ENCODE measurements at regions not wholly inside any gene's neighbourhood (a gene's known extent, or its start where the extent isn't known, plus 50 kb on each side); places are given as distances from the start of the nearest gene placed in this dataset.

DNA sequence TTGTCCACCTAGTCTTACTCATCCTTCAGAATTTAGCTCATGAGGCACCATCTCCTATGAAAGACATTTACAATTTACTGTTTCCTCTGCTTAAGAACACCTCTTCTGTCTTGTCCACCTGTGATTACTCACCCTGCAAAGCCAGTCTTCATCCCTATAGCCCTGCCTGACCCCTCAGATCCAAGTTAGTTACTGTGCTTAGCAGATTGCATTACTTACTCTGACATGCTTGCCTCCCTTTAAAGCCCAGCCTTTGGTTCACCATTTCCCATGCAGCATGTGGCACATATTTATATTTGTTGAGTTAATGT, 60.9 kb upstream of the VCAM1 start:
- Histone ChIP-seq H3K9me1 (replicated peaks; ENCODE audit: control insufficient read depth, extremely low read depth, insufficient read depth, low read length) (no peaks in the 10 kb centered on the region), H3K36me3 (ENCODE audit: control insufficient read depth in 2 of 2, extremely low read depth in 1 of 2, insufficient read depth in 2 of 2, low read length in 2 of 2) (no peaks in the 10 kb centered on the region), H3K9ac (replicated peaks; ENCODE audit: extremely low read depth, insufficient read depth, low read length) (no peak overlapping the region), H4K20me1 (replicated peaks; ENCODE audit: control insufficient read depth, extremely low read depth, insufficient read depth, low read length) (no peaks in the 10 kb centered on the region), H3K4me2 (ENCODE audit: insufficient read depth, low read length) (no peak overlapping the region), H2AFZ (ENCODE audit: low read depth, low read length) (no peak overlapping the region), H3K27ac (ENCODE audit: insufficient read depth, low read depth, low read length) (no peak overlapping the region), H3K79me2 (ENCODE audit: control insufficient read depth, insufficient read depth, low read length) (no peaks in the 10 kb centered on the region), H3K9me3 (replicated peaks; ENCODE audit: control insufficient read depth, insufficient read depth, low read length) (no peaks in the 10 kb centered on the region), H3K4me1 (ENCODE audit: control insufficient read depth, extremely low read depth, insufficient read depth, low read length) (peaks cover 3% of the 10 kb centered on the region), H3K27me3 (ENCODE audit: control insufficient read depth in 2 of 2, insufficient read depth in 2 of 2, low read length in 2 of 2) (no peaks in the 10 kb centered on the region), H3K4me3 (replicated peaks in 1 of 3; ENCODE audit: insufficient read depth in 1 of 3, low read depth in 1 of 3, low read length in 3 of 3) (no peak overlapping the region)
- no TSS peak for BruUV-seq (replicated peaks)
- intact Hi-C loops (cut with micrococcal nuclease) (no loop called here), dilution Hi-C loops (cut with MboI; ENCODE audit: extremely low pct_ligation_motif_present, low sequenced_read_pairs) (no loop called here)
- ChIA-PET POLR2A (no interaction called here), CTCF (no interaction called here)
- DNase-seq (ENCODE audit: low read depth, low spot score) = peak; percentile 6
- TF ChIP-seq JUN (IDR thresholded peaks at IDR 0.05; ENCODE audit: borderline replicate concordance, insufficient read depth, insufficient read length, low read depth) (no peak), EZH2 (IDR thresholded peaks at IDR 0.05; ENCODE audit: borderline replicate concordance, low read depth, low read length, severe bottlenecking) (no peak), POLR2A (IDR thresholded peaks at IDR 0.05; ENCODE audit: low read depth, low read length) (no peak), POLR2AphosphoS5 (IDR thresholded peaks at IDR 0.05; ENCODE audit: insufficient read depth, low read depth, low read length) (no peak), FOS (IDR thresholded peaks at IDR 0.05; ENCODE audit: borderline replicate concordance, insufficient read depth, low read length) (no peak), GATA2 (IDR thresholded peaks at IDR 0.05; ENCODE audit: insufficient read depth, insufficient read length, low read depth, low read length) (no peak), MYC (IDR thresholded peaks at IDR 0.05; ENCODE audit: low read depth, low read length) (no peak)
- TF ChIP-seq, protein P1, sequence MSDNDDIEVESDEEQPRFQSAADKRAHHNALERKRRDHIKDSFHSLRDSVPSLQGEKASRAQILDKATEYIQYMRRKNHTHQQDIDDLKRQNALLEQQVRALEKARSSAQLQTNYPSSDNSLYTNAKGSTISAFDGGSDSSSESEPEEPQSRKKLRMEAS (IDR thresholded peaks at IDR 0.05; ENCODE audit: insufficient read depth, insufficient read length) = no peak
- TF ChIP-seq, protein P2, sequence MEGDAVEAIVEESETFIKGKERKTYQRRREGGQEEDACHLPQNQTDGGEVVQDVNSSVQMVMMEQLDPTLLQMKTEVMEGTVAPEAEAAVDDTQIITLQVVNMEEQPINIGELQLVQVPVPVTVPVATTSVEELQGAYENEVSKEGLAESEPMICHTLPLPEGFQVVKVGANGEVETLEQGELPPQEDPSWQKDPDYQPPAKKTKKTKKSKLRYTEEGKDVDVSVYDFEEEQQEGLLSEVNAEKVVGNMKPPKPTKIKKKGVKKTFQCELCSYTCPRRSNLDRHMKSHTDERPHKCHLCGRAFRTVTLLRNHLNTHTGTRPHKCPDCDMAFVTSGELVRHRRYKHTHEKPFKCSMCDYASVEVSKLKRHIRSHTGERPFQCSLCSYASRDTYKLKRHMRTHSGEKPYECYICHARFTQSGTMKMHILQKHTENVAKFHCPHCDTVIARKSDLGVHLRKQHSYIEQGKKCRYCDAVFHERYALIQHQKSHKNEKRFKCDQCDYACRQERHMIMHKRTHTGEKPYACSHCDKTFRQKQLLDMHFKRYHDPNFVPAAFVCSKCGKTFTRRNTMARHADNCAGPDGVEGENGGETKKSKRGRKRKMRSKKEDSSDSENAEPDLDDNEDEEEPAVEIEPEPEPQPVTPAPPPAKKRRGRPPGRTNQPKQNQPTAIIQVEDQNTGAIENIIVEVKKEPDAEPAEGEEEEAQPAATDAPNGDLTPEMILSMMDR (IDR thresholded peaks at IDR 0.05; ENCODE audit: extremely low read depth in 1 of 2, insufficient read depth in 1 of 2, low read depth in 1 of 2, low read length in 2 of 2) = no peak
- FAIRE-seq = no peak

All from endothelial cell of umbilical vein (primary cell).